Loucy (cell line): ENCODE measurements at regions not wholly inside any gene's neighbourhood (a gene's known extent, or its start where the extent isn't known, plus 50 kb on each side); places are given as distances from the start of the nearest gene placed in this dataset.

Experiments
- H2AFZ ChIP-seq: fragments of 200-600 bp; sonication (generic); 2 replicates; pipeline ENCODE4 v1.6.0; 2016; ENCODE audit warnings: antibody characterized with exemption, mild to moderate bottlenecking, low read length, moderate library complexity
- H3F3A ChIP-seq: fragments of 200-600 bp; 2 replicates; pipeline ENCODE4 v1.6.0; 2016; ENCODE audit warnings: antibody characterized with exemption, low read depth, mild to moderate bottlenecking
- H3K27me3 ChIP-seq: fragments of 200-600 bp; sonication (generic); 2 replicates; pipeline ENCODE4 v1.6.1; 2014; ENCODE audit warnings: low read length, mild to moderate bottlenecking; ENCODE audit not compliant: insufficient read depth, poor library complexity, severe bottlenecking
- H3K36me3 ChIP-seq: fragments of 200-600 bp; sonication (generic); 2 replicates; pipeline ENCODE4 v1.6.1; 2016; ENCODE audit warnings: low read length; ENCODE audit not compliant: insufficient read depth
- H3K4me1 ChIP-seq: fragments of 200-600 bp; sonication (generic); 2 replicates; pipeline ENCODE4 v1.5.1; 2014; ENCODE audit warnings: low read length, mild to moderate bottlenecking; ENCODE audit not compliant: insufficient read depth, poor library complexity, severe bottlenecking
- H3K4me2 ChIP-seq: fragments of 200-600 bp; sonication (generic); 2 replicates; pipeline ENCODE4 v1.6.0; 2014; ENCODE audit warnings: antibody characterized with exemption, low read length, low read depth, mild to moderate bottlenecking; ENCODE audit not compliant: poor library complexity, severe bottlenecking
- H3K4me3 ChIP-seq: fragments of 200-600 bp; sonication (generic); 2 replicates; pipeline ENCODE4 v1.5.1; 2014; ENCODE audit warnings: low read length, mild to moderate bottlenecking, mixed read lengths; ENCODE audit not compliant: poor library complexity, severe bottlenecking
- H3K79me2 ChIP-seq: fragments of 200-600 bp; sonication (generic); 2 replicates; pipeline ENCODE4 v1.6.1; 2014; ENCODE audit warnings: low read length; ENCODE audit not compliant: insufficient read depth
- H3K9ac ChIP-seq: fragments of 200-600 bp; sonication (generic); 2 replicates; pipeline ENCODE4 v1.6.0; 2014; ENCODE audit warnings: mild to moderate bottlenecking, low read depth, low read length, moderate library complexity; ENCODE audit not compliant: poor library complexity, severe bottlenecking
- H3K9me2 ChIP-seq: fragments of 200-600 bp; sonication (generic); replicated peaks from 2 replicates; pipeline ENCODE4 v1.6.1; 2016; ENCODE audit warnings: low read depth, low read length, mixed read lengths
- H3K9me3 ChIP-seq: fragments of 200-600 bp; sonication (generic); 2 replicates; pipeline ENCODE4 v1.6.1; 2014; ENCODE audit warnings: mild to moderate bottlenecking, antibody characterized with exemption, low read length, low read depth; ENCODE audit not compliant: insufficient read depth
- H4K20me1 ChIP-seq: fragments of 200-600 bp; sonication (generic); 2 replicates; pipeline ENCODE4 v1.6.0; 2014; ENCODE audit warnings: antibody characterized with exemption, low read length, mild to moderate bottlenecking; ENCODE audit not compliant: insufficient read depth, poor library complexity, severe bottlenecking
- EZH2phosphoT487 ChIP-seq: fragments of 200-600 bp; IDR thresholded peaks from 2 replicates; pipeline ENCODE4 v1.6.1; 2018; ENCODE audit warnings: antibody characterized with exemption, mild to moderate bottlenecking, moderate library complexity, borderline replicate concordance
- TF ChIP-seq, protein P1 (sequence below): fragments of 200-600 bp; sonication (generic); conservative IDR thresholded peaks from 2 replicates; pipeline ENCODE4 v1.5.1; 2014; ENCODE audit warnings: mild to moderate bottlenecking, antibody characterized with exemption, low read length

DNA sequence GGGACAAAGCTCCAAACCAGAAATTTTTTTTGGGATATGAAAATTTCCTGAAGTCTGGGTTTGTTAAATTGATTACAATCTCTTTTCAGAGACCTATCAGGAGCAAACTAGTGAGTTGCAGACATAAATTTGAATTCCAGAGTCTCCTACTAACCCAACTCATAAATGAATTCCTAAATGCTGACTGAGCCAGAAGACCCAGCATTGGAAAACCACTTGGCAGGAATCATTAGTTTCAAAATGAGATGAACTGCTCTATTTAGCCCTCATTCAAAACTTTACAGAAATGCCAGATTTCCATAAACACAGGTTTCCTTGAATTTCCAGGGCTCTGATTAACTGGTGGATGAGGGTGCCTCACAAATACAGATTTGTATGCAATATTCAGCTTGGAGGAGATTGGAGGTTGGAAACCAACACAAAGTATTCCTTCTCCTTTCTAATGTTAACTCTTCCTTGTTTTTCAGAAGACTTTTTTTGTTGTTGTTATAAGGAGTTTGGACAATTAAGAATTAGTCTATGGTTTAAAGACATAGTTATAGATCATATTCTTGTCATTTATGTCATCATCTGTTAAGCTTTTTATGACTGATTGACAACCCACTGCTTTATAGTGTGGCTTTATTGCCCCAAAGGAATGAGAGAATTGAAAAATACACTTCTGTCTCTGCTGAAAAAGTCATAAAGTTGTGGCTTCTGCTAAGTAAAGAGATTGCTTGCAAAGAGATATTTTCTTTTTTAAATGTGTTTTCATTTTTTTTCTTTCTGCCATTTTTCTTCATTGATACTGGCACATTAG lies 222.8 kb downstream of the HLX start:
- no peak overlapping the region for H3K4me3 ChIP-seq
- H3K4me2 ChIP-seq: no peak overlapping the region
- no peaks in the 10 kb centered on the region for H4K20me1 ChIP-seq
- H3F3A ChIP-seq: no peaks in the 10 kb centered on the region
- H3K9me2 ChIP-seq: no peaks in the 10 kb centered on the region
- H2AFZ ChIP-seq: no peak overlapping the region
- no peaks in the 10 kb centered on the region for H3K27me3 ChIP-seq
- H3K9ac ChIP-seq: no peak overlapping the region
- H3K9me3 ChIP-seq: no peaks in the 10 kb centered on the region
- H3K79me2 ChIP-seq: no peaks in the 10 kb centered on the region
- no peaks in the 10 kb centered on the region for H3K36me3 ChIP-seq
- no peak for TF ChIP-seq EZH2phosphoT487
- TF ChIP-seq, protein P1, sequence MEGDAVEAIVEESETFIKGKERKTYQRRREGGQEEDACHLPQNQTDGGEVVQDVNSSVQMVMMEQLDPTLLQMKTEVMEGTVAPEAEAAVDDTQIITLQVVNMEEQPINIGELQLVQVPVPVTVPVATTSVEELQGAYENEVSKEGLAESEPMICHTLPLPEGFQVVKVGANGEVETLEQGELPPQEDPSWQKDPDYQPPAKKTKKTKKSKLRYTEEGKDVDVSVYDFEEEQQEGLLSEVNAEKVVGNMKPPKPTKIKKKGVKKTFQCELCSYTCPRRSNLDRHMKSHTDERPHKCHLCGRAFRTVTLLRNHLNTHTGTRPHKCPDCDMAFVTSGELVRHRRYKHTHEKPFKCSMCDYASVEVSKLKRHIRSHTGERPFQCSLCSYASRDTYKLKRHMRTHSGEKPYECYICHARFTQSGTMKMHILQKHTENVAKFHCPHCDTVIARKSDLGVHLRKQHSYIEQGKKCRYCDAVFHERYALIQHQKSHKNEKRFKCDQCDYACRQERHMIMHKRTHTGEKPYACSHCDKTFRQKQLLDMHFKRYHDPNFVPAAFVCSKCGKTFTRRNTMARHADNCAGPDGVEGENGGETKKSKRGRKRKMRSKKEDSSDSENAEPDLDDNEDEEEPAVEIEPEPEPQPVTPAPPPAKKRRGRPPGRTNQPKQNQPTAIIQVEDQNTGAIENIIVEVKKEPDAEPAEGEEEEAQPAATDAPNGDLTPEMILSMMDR: no peak
- H3K4me1 ChIP-seq: peaks cover 31% of the 10 kb centered on the region

DNA sequence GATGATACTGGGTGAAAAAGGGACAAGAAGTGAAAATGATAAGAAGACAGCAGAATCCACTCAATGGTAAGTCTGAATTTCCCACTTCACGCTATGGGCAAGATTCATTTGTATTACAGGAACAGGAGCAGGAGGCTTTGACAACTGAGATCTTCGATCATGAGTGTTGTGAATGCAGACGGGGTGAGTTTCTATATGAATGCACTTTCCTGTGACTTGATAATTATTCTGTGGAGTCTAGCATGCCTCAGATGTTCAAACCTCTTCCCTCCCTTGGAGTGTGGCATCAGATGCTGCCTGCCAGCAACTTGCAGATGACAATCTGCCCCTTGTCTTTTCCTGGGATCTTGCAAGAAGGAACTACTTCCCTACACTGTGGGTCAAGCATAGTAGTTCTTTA lies 225.4 kb downstream of the HLX start:
- no peaks in the 10 kb centered on the region for H3K36me3 ChIP-seq
- no peaks in the 10 kb centered on the region for H3F3A ChIP-seq
- no peak overlapping the region for H2AFZ ChIP-seq
- no peak overlapping the region for H3K4me3 ChIP-seq
- TF ChIP-seq, protein P1: no peak
- TF ChIP-seq EZH2phosphoT487: no peak
- no peak overlapping the region for H3K9ac ChIP-seq
- H3K4me1 ChIP-seq: peaks cover 18% of the 10 kb centered on the region
- H4K20me1 ChIP-seq: no peaks in the 10 kb centered on the region
- no peaks in the 10 kb centered on the region for H3K9me2 ChIP-seq
- H3K4me2 ChIP-seq: no peak overlapping the region
- no peaks in the 10 kb centered on the region for H3K27me3 ChIP-seq
- no peaks in the 10 kb centered on the region for H3K9me3 ChIP-seq
- no peaks in the 10 kb centered on the region for H3K79me2 ChIP-seq

DNA sequence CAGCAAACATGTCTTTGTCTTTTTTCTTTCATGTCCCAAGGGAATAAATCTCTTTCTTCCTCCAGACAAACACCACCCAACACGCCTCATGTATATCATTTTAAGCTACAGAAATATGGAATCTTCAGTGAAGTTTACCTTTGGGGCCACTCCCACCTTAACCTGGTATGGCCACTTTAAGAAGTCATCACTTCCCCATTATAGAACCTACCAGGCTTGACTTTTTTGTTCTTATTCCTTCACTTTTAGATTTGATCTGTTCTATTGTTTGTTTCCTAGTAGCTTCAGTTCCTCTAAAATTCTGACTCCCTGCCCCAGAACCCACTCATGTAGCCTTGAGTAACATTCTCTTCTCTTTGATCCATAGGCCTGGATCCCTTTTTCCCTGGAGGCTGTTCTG lies 226.3 kb downstream of the HLX start:
- H2AFZ ChIP-seq: no peak overlapping the region
- 0 out of 2 replicates have a peak, but pooled peaks cover 2% of the 10 kb centered on the region for H3K9me3 ChIP-seq
- H3K9ac ChIP-seq: no peak overlapping the region
- no peaks in the 10 kb centered on the region for H3K36me3 ChIP-seq
- no peaks in the 10 kb centered on the region for H3K27me3 ChIP-seq
- H4K20me1 ChIP-seq: no peaks in the 10 kb centered on the region
- no peaks in the 10 kb centered on the region for H3K79me2 ChIP-seq
- TF ChIP-seq, protein P1: no peak
- TF ChIP-seq EZH2phosphoT487: no peak
- no peak overlapping the region for H3K4me3 ChIP-seq
- H3F3A ChIP-seq: no peaks in the 10 kb centered on the region
- H3K4me1 ChIP-seq: peaks cover 12% of the 10 kb centered on the region
- no peaks in the 10 kb centered on the region for H3K9me2 ChIP-seq
- no peak overlapping the region for H3K4me2 ChIP-seq
